ENCODE measurements at regions not wholly inside any gene's neighbourhood (a gene's known extent, or its start where the extent isn't known, plus 50 kb on each side); places are given as distances from the start of the nearest gene placed in this dataset.

- TF ChIP-seq, protein P1, sequence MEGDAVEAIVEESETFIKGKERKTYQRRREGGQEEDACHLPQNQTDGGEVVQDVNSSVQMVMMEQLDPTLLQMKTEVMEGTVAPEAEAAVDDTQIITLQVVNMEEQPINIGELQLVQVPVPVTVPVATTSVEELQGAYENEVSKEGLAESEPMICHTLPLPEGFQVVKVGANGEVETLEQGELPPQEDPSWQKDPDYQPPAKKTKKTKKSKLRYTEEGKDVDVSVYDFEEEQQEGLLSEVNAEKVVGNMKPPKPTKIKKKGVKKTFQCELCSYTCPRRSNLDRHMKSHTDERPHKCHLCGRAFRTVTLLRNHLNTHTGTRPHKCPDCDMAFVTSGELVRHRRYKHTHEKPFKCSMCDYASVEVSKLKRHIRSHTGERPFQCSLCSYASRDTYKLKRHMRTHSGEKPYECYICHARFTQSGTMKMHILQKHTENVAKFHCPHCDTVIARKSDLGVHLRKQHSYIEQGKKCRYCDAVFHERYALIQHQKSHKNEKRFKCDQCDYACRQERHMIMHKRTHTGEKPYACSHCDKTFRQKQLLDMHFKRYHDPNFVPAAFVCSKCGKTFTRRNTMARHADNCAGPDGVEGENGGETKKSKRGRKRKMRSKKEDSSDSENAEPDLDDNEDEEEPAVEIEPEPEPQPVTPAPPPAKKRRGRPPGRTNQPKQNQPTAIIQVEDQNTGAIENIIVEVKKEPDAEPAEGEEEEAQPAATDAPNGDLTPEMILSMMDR (conservative IDR thresholded peaks at IDR 0.05; ENCODE audit: low read depth in 2 of 2): no peak
- no peak for TF ChIP-seq EZH2 (IDR thresholded peaks at IDR 0.05; ENCODE audit: low read depth, unreplicated experiment)
Observed at GRCh38 chr5:142465476-142465875, 140.7 kb upstream of the SPRY4 start (continued).

DNA sequence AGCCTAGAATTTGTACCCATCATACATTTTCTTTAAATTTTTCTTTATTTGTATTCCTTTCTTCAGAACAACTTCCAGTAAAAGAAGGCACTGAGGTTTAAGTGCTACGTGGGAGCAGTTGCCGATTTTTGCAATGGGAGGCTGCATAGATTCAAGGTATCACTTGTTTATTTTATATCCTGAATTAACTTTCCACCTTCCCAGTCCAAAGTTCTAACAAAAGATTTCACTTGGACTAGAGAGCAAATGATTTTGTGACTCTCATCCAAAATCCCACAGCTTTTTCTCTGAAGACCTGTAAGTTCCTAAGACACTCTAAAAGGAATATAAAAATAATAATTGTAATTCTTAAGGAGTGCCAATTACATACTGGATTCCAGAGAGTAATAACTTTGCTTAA is 139.1 kb upstream of the SPRY4 start:
- Mint-ChIP-seq H3K4me3 (no peak overlapping the region), H3K4me1 (peaks cover 2% of the 10 kb centered on the region; the same call in 1 of the 3 replicates)

More for the DNA sequence above, 139.1 kb upstream of the SPRY4 start:
- Histone ChIP-seq H3K27me3 (ENCODE audit: insufficient read depth) (no peaks in the 10 kb centered on the region), H3K79me2 (replicated peaks; ENCODE audit: insufficient read depth) (no peaks in the 10 kb centered on the region), H3K27ac (ENCODE audit: low read depth) (no peak overlapping the region), H3K9me2 (ENCODE audit: insufficient read depth) (no peaks in the 10 kb centered on the region), H2AFZ (no peak overlapping the region), H4K20me1 (replicated peaks; ENCODE audit: insufficient read depth) (no peaks in the 10 kb centered on the region), H3K36me3 (ENCODE audit: insufficient read depth) (no peaks in the 10 kb centered on the region), H3K4me3 (no peak overlapping the region), H3F3A (replicated peaks; ENCODE audit: low read depth) (no peaks in the 10 kb centered on the region), H3K4me1 (ENCODE audit: insufficient read depth) (0 out of 2 replicates have a peak, but pooled peaks cover 3% of the 10 kb centered on the region), H3K4me2 (no peak overlapping the region)
- peaks cover 5% of the 10 kb centered on the region for H3K27me3 Mint-ChIP-seq (ENCODE audit: insufficient read depth, low read depth, poor library complexity)
- H3K36me3 Mint-ChIP-seq (ENCODE audit: low read depth): peaks cover 26% of the 10 kb centered on the region
- no peak for TF ChIP-seq POLR2AphosphoS5 (IDR thresholded peaks at IDR 0.05; ENCODE audit: low read depth)
- no peak for TF ChIP-seq EZH2 (IDR thresholded peaks at IDR 0.05; ENCODE audit: low read depth, unreplicated experiment)
- TF ChIP-seq, protein P2, sequence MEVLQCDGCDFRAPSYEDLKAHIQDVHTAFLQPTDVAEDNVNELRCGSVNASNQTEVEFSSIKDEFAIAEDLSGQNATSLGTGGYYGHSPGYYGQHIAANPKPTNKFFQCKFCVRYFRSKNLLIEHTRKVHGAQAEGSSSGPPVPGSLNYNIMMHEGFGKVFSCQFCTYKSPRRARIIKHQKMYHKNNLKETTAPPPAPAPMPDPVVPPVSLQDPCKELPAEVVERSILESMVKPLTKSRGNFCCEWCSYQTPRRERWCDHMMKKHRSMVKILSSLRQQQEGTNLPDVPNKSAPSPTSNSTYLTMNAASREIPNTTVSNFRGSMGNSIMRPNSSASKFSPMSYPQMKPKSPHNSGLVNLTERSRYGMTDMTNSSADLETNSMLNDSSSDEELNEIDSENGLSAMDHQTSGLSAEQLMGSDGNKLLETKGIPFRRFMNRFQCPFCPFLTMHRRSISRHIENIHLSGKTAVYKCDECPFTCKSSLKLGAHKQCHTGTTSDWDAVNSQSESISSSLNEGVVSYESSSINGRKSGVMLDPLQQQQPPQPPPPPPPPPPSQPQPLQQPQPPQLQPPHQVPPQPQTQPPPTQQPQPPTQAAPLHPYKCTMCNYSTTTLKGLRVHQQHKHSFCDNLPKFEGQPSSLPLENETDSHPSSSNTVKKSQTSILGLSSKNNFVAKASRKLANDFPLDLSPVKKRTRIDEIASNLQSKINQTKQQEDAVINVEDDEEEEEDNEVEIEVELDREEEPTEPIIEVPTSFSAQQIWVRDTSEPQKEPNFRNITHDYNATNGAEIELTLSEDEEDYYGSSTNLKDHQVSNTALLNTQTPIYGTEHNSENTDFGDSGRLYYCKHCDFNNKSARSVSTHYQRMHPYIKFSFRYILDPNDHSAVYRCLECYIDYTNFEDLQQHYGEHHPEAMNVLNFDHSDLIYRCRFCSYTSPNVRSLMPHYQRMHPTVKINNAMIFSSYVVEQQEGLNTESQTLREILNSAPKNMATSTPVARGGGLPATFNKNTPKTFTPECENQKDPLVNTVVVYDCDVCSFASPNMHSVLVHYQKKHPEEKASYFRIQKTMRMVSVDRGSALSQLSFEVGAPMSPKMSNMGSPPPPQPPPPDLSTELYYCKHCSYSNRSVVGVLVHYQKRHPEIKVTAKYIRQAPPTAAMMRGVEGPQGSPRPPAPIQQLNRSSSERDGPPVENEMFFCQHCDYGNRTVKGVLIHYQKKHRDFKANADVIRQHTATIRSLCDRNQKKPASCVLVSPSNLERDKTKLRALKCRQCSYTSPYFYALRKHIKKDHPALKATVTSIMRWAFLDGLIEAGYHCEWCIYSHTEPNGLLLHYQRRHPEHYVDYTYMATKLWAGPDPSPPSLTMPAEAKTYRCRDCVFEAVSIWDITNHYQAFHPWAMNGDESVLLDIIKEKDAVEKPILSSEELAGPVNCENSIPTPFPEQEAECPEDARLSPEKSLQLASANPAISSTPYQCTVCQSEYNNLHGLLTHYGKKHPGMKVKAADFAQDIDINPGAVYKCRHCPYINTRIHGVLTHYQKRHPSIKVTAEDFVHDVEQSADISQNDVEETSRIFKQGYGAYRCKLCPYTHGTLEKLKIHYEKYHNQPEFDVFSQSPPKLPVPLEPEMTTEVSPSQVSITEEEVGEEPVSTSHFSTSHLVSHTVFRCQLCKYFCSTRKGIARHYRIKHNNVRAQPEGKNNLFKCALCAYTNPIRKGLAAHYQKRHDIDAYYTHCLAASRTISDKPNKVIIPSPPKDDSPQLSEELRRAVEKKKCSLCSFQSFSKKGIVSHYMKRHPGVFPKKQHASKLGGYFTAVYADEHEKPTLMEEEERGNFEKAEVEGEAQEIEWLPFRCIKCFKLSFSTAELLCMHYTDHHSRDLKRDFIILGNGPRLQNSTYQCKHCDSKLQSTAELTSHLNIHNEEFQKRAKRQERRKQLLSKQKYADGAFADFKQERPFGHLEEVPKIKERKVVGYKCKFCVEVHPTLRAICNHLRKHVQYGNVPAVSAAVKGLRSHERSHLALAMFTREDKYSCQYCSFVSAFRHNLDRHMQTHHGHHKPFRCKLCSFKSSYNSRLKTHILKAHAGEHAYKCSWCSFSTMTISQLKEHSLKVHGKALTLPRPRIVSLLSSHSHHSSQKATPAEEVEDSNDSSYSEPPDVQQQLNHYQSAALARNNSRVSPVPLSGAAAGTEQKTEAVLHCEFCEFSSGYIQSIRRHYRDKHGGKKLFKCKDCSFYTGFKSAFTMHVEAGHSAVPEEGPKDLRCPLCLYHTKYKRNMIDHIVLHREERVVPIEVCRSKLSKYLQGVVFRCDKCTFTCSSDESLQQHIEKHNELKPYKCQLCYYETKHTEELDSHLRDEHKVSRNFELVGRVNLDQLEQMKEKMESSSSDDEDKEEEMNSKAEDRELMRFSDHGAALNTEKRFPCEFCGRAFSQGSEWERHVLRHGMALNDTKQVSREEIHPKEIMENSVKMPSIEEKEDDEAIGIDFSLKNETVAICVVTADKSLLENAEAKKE (CRISPR knock-in tag; IDR thresholded peaks at IDR 0.05): no peak
- TF ChIP-seq, protein P1 (conservative IDR thresholded peaks at IDR 0.05; ENCODE audit: low read depth in 2 of 2): no peak
- TF ChIP-seq, protein P3, sequence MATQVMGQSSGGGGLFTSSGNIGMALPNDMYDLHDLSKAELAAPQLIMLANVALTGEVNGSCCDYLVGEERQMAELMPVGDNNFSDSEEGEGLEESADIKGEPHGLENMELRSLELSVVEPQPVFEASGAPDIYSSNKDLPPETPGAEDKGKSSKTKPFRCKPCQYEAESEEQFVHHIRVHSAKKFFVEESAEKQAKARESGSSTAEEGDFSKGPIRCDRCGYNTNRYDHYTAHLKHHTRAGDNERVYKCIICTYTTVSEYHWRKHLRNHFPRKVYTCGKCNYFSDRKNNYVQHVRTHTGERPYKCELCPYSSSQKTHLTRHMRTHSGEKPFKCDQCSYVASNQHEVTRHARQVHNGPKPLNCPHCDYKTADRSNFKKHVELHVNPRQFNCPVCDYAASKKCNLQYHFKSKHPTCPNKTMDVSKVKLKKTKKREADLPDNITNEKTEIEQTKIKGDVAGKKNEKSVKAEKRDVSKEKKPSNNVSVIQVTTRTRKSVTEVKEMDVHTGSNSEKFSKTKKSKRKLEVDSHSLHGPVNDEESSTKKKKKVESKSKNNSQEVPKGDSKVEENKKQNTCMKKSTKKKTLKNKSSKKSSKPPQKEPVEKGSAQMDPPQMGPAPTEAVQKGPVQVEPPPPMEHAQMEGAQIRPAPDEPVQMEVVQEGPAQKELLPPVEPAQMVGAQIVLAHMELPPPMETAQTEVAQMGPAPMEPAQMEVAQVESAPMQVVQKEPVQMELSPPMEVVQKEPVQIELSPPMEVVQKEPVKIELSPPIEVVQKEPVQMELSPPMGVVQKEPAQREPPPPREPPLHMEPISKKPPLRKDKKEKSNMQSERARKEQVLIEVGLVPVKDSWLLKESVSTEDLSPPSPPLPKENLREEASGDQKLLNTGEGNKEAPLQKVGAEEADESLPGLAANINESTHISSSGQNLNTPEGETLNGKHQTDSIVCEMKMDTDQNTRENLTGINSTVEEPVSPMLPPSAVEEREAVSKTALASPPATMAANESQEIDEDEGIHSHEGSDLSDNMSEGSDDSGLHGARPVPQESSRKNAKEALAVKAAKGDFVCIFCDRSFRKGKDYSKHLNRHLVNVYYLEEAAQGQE (IDR thresholded peaks at IDR 0.05; ENCODE audit: unreplicated experiment): no peak
- no peak for TF ChIP-seq NANOG (IDR thresholded peaks at IDR 0.05; ENCODE audit: borderline replicate concordance)
- TF ChIP-seq EZH2phosphoT487 (IDR thresholded peaks at IDR 0.05; ENCODE audit: unreplicated experiment): no peak
- TF ChIP-seq CREB1 (CRISPR knock-in tag; IDR thresholded peaks at IDR 0.05; ENCODE audit: low read depth): no peak
- ATAC-seq (no peak), DNase-seq (ENCODE audit: low spot score) (no peak)
- H3K27ac Mint-ChIP-seq: no peak overlapping the region
- H3K9me3 Mint-ChIP-seq: peaks cover 18% of the 10 kb centered on the region
